Coronary artery (tissue), 2 donors: ENCODE measurements at regions not wholly inside any gene's neighbourhood (a gene's known extent, or its start where the extent isn't known, plus 50 kb on each side); places are given as distances from the start of the nearest gene placed in this dataset.

Experiments
- DNase-seq: peaks from one replicate; pipeline ENCODE4 v3.0.0-alpha.2; 2017; ENCODE audit warnings: low spot score
- H3K27ac ChIP-seq, 2 donors: fragments of 200-600 bp; sonication (generic); one replicate each; pipeline ENCODE4 v1.5.1; 2016 to 2019
- H3K4me3 ChIP-seq: fragments of 200-600 bp; sonication (generic); 2 replicates; pipeline ENCODE4 v1.5.1; 2016; ENCODE audit warnings: mild to moderate bottlenecking, moderate library complexity
- CTCF ChIP-seq: fragments of 200-600 bp; sonication (generic); IDR thresholded peaks from one replicate; pipeline ENCODE4 v1.5.1; 2019; ENCODE audit warnings: antibody characterized with exemption

- DNase-seq = peak; percentile 64
- TF ChIP-seq CTCF = no peak
- Histone ChIP-seq H3K4me3 (no peak overlapping the region), H3K27ac (no peak overlapping the region)
These were observed 273.5 kb upstream of the HDAC4 start for GRCh38 chr2:239674101-239674980.

GRCh38 chr2:239673641-239674040 lies 272.8 kb upstream of the HDAC4 start:
- Histone ChIP-seq H3K27ac (no peak overlapping the region), H3K4me3 (no peak overlapping the region)
- no peak for TF ChIP-seq CTCF
- DNase-seq = peak; percentile 49

GRCh38 chr2:239671916-239672849 lies 271.4 kb upstream of the HDAC4 start:
- DNase-seq = peak; percentile 64
- H3K27ac ChIP-seq = no peak overlapping the region
- no peak overlapping the region for H3K4me3 ChIP-seq
- TF ChIP-seq CTCF = no peak

GRCh38 chr2:239671471-239671870 lies 270.7 kb upstream of the HDAC4 start:
- DNase-seq = peak; percentile 45
- no peak overlapping the region for H3K4me3 ChIP-seq
- TF ChIP-seq CTCF = no peak

GRCh38 chr2:239670463-239671120 lies 269.8 kb upstream of the HDAC4 start:
- Histone ChIP-seq H3K4me3 (no peak overlapping the region), H3K27ac (no peak overlapping the region)
- DNase-seq = peak; percentile 49
- no peak for TF ChIP-seq CTCF

More at GRCh38 chr2:239671471-239671870, 270.7 kb upstream of the HDAC4 start:
- no peak overlapping the region for H3K27ac ChIP-seq

- Histone ChIP-seq H3K4me3 (no peak overlapping the region), H3K27ac (no peak overlapping the region)
- no peak for DNase-seq
- no peak for TF ChIP-seq CTCF
These were observed 269.2 kb upstream of the HDAC4 start for GRCh38 chr2:239669899-239670460.
